ENCODE measurements at regions not wholly inside any gene's neighbourhood (a gene's known extent, or its start where the extent isn't known, plus 50 kb on each side); places are given as distances from the start of the nearest gene placed in this dataset.

GRCh38 chr5:3510642-3511417, 84.8 kb upstream of the IRX1 start:
- in situ Hi-C loops (cut with HindIII; ENCODE audit: low pct_ligation_motif_present, low sequenced_read_pairs), result no loop called here

GRCh38 chr5:3509290-3509689, 86.3 kb upstream of the IRX1 start:
- Histone ChIP-seq H3K36me3 (replicated peaks) (no peaks in the 10 kb centered on the region), H3K27ac (no peak overlapping the region), H3K4me3 (ENCODE audit: low read depth, low read length) (no peak overlapping the region), H3K27me3 (replicated peaks) (no peaks in the 10 kb centered on the region)
- no peak for DNase-seq
- TF ChIP-seq CTCF (IDR thresholded peaks at IDR 0.05; ENCODE audit: low read depth, low read length, missing control alignments), result no peak
- in situ Hi-C loops (cut with HindIII; ENCODE audit: low pct_ligation_motif_present, low sequenced_read_pairs), result no loop called here

More at GRCh38 chr5:3510642-3511417, 84.8 kb upstream of the IRX1 start:
- H3K36me3 ChIP-seq (replicated peaks), result no peaks in the 10 kb centered on the region
- no peaks in the 10 kb centered on the region for H3K27me3 ChIP-seq (replicated peaks)
- no peak overlapping the region for H3K4me3 ChIP-seq (ENCODE audit: low read depth, low read length)
- DNase-seq, result no peak
- no peak overlapping the region for H3K27ac ChIP-seq
- no peak for TF ChIP-seq CTCF (IDR thresholded peaks at IDR 0.05; ENCODE audit: low read depth, low read length, missing control alignments)

- H3K36me3 ChIP-seq (replicated peaks), result no peaks in the 10 kb centered on the region
- no peaks in the 10 kb centered on the region for H3K27me3 ChIP-seq (replicated peaks)
- no peak for DNase-seq
- no peak for TF ChIP-seq CTCF (IDR thresholded peaks at IDR 0.05; ENCODE audit: low read depth, low read length, missing control alignments)
- H3K4me3 ChIP-seq (ENCODE audit: low read depth, low read length), result no peak overlapping the region
- H3K27ac ChIP-seq, result no peak overlapping the region
- in situ Hi-C loops (cut with HindIII; ENCODE audit: low pct_ligation_motif_present, low sequenced_read_pairs), result no loop called here
Observed at GRCh38 chr5:3508395-3508794, 87.2 kb upstream of the IRX1 start.

GRCh38 chr5:3490957-3491507, 104.6 kb upstream of the IRX1 start:
- Histone ChIP-seq H3K4me3 (ENCODE audit: low read depth, low read length) (no peak overlapping the region), H3K36me3 (replicated peaks) (no peaks in the 10 kb centered on the region), H3K27ac (no peak overlapping the region), H3K27me3 (replicated peaks) (no peaks in the 10 kb centered on the region)
- no peak for DNase-seq
- no peak for TF ChIP-seq CTCF (IDR thresholded peaks at IDR 0.05; ENCODE audit: low read depth, low read length, missing control alignments)
- in situ Hi-C loops (cut with HindIII; ENCODE audit: low pct_ligation_motif_present, low sequenced_read_pairs), result no loop called here

- TF ChIP-seq CTCF (IDR thresholded peaks at IDR 0.05; ENCODE audit: low read depth, low read length, missing control alignments), result no peak
- in situ Hi-C loops (cut with HindIII; ENCODE audit: low pct_ligation_motif_present, low sequenced_read_pairs), result no loop called here
Observed at GRCh38 chr5:3489239-3489843, 106.3 kb upstream of the IRX1 start.

More at GRCh38 chr5:3489239-3489843, 106.3 kb upstream of the IRX1 start:
- no peaks in the 10 kb centered on the region for H3K27me3 ChIP-seq (replicated peaks)
- H3K4me3 ChIP-seq (ENCODE audit: low read depth, low read length), result no peak overlapping the region
- no peak for DNase-seq
- H3K27ac ChIP-seq, result no peak overlapping the region
- no peaks in the 10 kb centered on the region for H3K36me3 ChIP-seq (replicated peaks)
